Keratinocyte (primary cell): ENCODE measurements at regions not wholly inside any gene's neighbourhood (a gene's known extent, or its start where the extent isn't known, plus 50 kb on each side); places are given as distances from the start of the nearest gene placed in this dataset.

ENCODE experiments used
- DNase-seq: peaks from one replicate; pipeline ENCODE4 v3.0.0-alpha.2; 2011; ENCODE audit warnings: low read depth, missing footprints, low spot score
- FAIRE-seq: peaks from 2 replicates; lab custom pipeline; 2011; peaks lifted over from hg19 to GRCh38; lab: Jason Lieb, UNC
- H2AFZ ChIP-seq: 2 replicates; pipeline ENCODE4 v1.6.0; 2012; ENCODE audit warnings: low read length, control low read depth, inconsistent platforms; ENCODE audit not compliant: control insufficient read depth
- H3K27ac ChIP-seq: 2 replicates; pipeline ENCODE4 v1.5.1; 2011; ENCODE audit warnings: low read length; ENCODE audit not compliant: control insufficient read depth, insufficient read depth
- H3K27me3 ChIP-seq: 3 replicates; pipeline ENCODE4 v1.6.0; 2011; ENCODE audit warnings: low read length; ENCODE audit not compliant: control insufficient read depth, insufficient read depth; ENCODE audit errors: extremely low read depth
- H3K36me3 ChIP-seq, 2 experiments: 2 replicates in 1 of 2; 3 replicates in 1 of 2; pipeline ENCODE4 v1.5.1; 2011; ENCODE audit warnings: low read length in 2 of 2, mild to moderate bottlenecking in 1 of 2; ENCODE audit not compliant: control insufficient read depth in 2 of 2, insufficient read depth in 2 of 2; ENCODE audit errors: extremely low read depth in 1 of 2
- H3K4me1 ChIP-seq: 3 replicates; pipeline ENCODE4 v1.5.1; 2011; ENCODE audit warnings: low read length; ENCODE audit not compliant: control insufficient read depth, insufficient read depth; ENCODE audit errors: extremely low read depth
- H3K4me2 ChIP-seq: 3 replicates; pipeline ENCODE4 v1.6.0; 2011; ENCODE audit warnings: low read depth, low read length; ENCODE audit not compliant: control insufficient read depth, insufficient read depth; ENCODE audit errors: extremely low read depth
- H3K4me3 ChIP-seq, 3 experiments: fragments of 200-600 bp in 1 of 3; sonication (generic) in 1 of 3; 2 replicates in 2 of 3; 3 replicates in 1 of 3; pipeline ENCODE4 v1.5.1; 2011 to 2016; ENCODE audit warnings: low read length in 3 of 3, mild to moderate bottlenecking in 3 of 3, control low read depth in 2 of 3, inconsistent platforms in 1 of 3, low read depth in 1 of 3, mixed read lengths in 1 of 3, mixed run types in 1 of 3, moderate library complexity in 1 of 3; ENCODE audit not compliant: control insufficient read depth in 2 of 3, insufficient read depth in 2 of 3; ENCODE audit errors: extremely low read depth in 1 of 3
- H3K79me2 ChIP-seq: 2 replicates; pipeline ENCODE4 v1.6.0; 2012; ENCODE audit warnings: low read length; ENCODE audit not compliant: control insufficient read depth, insufficient read depth
- H3K9ac ChIP-seq: 3 replicates; pipeline ENCODE4 v1.6.0; 2011; ENCODE audit warnings: low read length; ENCODE audit not compliant: control insufficient read depth, insufficient read depth; ENCODE audit errors: extremely low read depth
- H3K9me1 ChIP-seq: 3 replicates; pipeline ENCODE4 v1.6.0; 2011; ENCODE audit warnings: low read length; ENCODE audit not compliant: control insufficient read depth, insufficient read depth; ENCODE audit errors: extremely low read depth
- H3K9me3 ChIP-seq: 2 replicates; pipeline ENCODE4 v1.5.1; 2012; ENCODE audit warnings: low read depth, low read length; ENCODE audit not compliant: control insufficient read depth
- H4K20me1 ChIP-seq: 3 replicates; pipeline ENCODE4 v1.6.0; 2011; ENCODE audit warnings: low read length; ENCODE audit not compliant: control insufficient read depth, insufficient read depth; ENCODE audit errors: extremely low read depth
- CTCF ChIP-seq, 3 experiments: IDR thresholded peaks in 1 of 3; conservative IDR thresholded peaks in 1 of 3; optimal IDR thresholded peaks in 1 of 3; 2 replicates in 2 of 3; 3 replicates in 1 of 3; pipeline versions ENCODE3 to v1.5.1; 2011; ENCODE audit warnings: low read length in 3 of 3, mild to moderate bottlenecking in 3 of 3, moderate library complexity in 2 of 3, control low read depth in 1 of 3, inconsistent platforms in 1 of 3; ENCODE audit not compliant: insufficient read depth in 2 of 3; ENCODE audit errors: extremely low read depth in 1 of 3
- EZH2 ChIP-seq: IDR thresholded peaks from one replicate; pipeline ENCODE4 v1.6.1; 2012; ENCODE audit warnings: inconsistent platforms, mild to moderate bottlenecking, low read length, moderate library complexity
- dilution Hi-C: fragments of 300-500 bp; cut with MboI; formaldehyde crosslinking; loops from one replicate; pipeline ENCODE4 v1.7.0; 2020; ENCODE audit warnings: low sequenced_read_pairs; ENCODE audit not compliant: extremely low pct_ligation_motif_present

GRCh38 chr10:128816726-128817125 lies 650.3 kb upstream of the MGMT start:
- TF ChIP-seq EZH2, result no peak
- no peak for TF ChIP-seq CTCF (optimal IDR thresholded peaks at IDR 0.05 in 1 of 3, IDR thresholded peaks at IDR 0.05 in 1 of 3, conservative IDR thresholded peaks at IDR 0.05 in 1 of 3; ENCODE audit: extremely low read depth in 1 of 3, insufficient read depth in 2 of 3, low read length in 3 of 3)
- dilution Hi-C loops, result no loop called here
- Histone ChIP-seq H3K9ac (no peak overlapping the region), H3K9me1 (no peaks in the 10 kb centered on the region), H3K27me3 (no peaks in the 10 kb centered on the region), H4K20me1 (no peaks in the 10 kb centered on the region), H3K27ac (no peak overlapping the region), H3K4me1 (no peaks in the 10 kb centered on the region), H3K36me3 (no peaks in the 10 kb centered on the region), H3K79me2 (no peaks in the 10 kb centered on the region), H3K4me3 (no peak overlapping the region), H2AFZ (no peak overlapping the region), H3K9me3 (no peaks in the 10 kb centered on the region), H3K4me2 (no peak overlapping the region)
- FAIRE-seq, result no peak
- DNase-seq, result no peak

GRCh38 chr10:128817636-128818035 lies 649.4 kb upstream of the MGMT start:
- Histone ChIP-seq H4K20me1 (no peaks in the 10 kb centered on the region), H3K27me3 (no peaks in the 10 kb centered on the region), H3K79me2 (no peaks in the 10 kb centered on the region), H3K9me3 (peaks cover 2% of the 10 kb centered on the region), H3K36me3 (no peaks in the 10 kb centered on the region), H3K9me1 (no peaks in the 10 kb centered on the region), H3K9ac (no peak overlapping the region), H3K27ac (no peak overlapping the region), H2AFZ (no peak overlapping the region), H3K4me2 (no peak overlapping the region), H3K4me3 (no peak overlapping the region), H3K4me1 (no peaks in the 10 kb centered on the region)
- no peak for DNase-seq
- no peak for FAIRE-seq
- TF ChIP-seq CTCF (optimal IDR thresholded peaks at IDR 0.05 in 1 of 3, IDR thresholded peaks at IDR 0.05 in 1 of 3, conservative IDR thresholded peaks at IDR 0.05 in 1 of 3; ENCODE audit: extremely low read depth in 1 of 3, insufficient read depth in 2 of 3, low read length in 3 of 3) (no peak), EZH2 (no peak)
- dilution Hi-C loops, result no loop called here
